Natural killer cell treated with Interleukin-12 subunit alpha and Interleukin-12 subunit beta and Interleukin-15 and Interleukin-18, amount 100 ng/mL, for 72 hours (primary cell): ENCODE measurements at regions not wholly inside any gene's neighbourhood (a gene's known extent, or its start where the extent isn't known, plus 50 kb on each side); places are given as distances from the start of the nearest gene placed in this dataset.
A peak's percentile ranks its signal among the peaks of the same experiment; 100 is the strongest.

Source experiments
- ATAC-seq, 2 donors: fragments of 150-1000 bp; cut with Tn5 transposase in 1 of 2; sonication (Bioruptor Pico), chemical (Tn5 transposase) in 1 of 2; 2 replicates each; pipeline ENCODE4 v1.10.0; 2021
- DNase-seq: peaks from one replicate; pipeline ENCODE4 v3.0.0; 2022; ENCODE audit warnings: low spot score
- H3K27ac Mint-ChIP-seq, 2 donors: 1 replicate in 1 of 2; 2 replicates in 1 of 2; pipeline ENCODE4 v1.8.0; 2022; ENCODE audit warnings: mixed read lengths in 2 of 2, mild to moderate bottlenecking in 1 of 2, moderate library complexity in 1 of 2
- H3K27me3 Mint-ChIP-seq, 2 donors: 1 replicate in 1 of 2; 2 replicates in 1 of 2; pipeline ENCODE4 v1.8.0; 2022; ENCODE audit warnings: mixed read lengths in 2 of 2
- H3K36me3 Mint-ChIP-seq: one replicate; pipeline ENCODE4 v1.8.0; 2022; ENCODE audit warnings: mixed read lengths
- H3K4me1 Mint-ChIP-seq, 2 donors: 1 replicate in 1 of 2; 2 replicates in 1 of 2; pipeline ENCODE4 v1.8.0; 2022; ENCODE audit warnings: low read depth in 2 of 2, mixed read lengths in 2 of 2, mild to moderate bottlenecking in 1 of 2
- H3K4me3 Mint-ChIP-seq: one replicate; pipeline ENCODE4 v1.8.0; 2022; ENCODE audit warnings: mixed read lengths
- H3K9me3 Mint-ChIP-seq: 2 replicates; pipeline ENCODE4 v1.8.0; 2022; ENCODE audit warnings: mixed read lengths

DNA sequence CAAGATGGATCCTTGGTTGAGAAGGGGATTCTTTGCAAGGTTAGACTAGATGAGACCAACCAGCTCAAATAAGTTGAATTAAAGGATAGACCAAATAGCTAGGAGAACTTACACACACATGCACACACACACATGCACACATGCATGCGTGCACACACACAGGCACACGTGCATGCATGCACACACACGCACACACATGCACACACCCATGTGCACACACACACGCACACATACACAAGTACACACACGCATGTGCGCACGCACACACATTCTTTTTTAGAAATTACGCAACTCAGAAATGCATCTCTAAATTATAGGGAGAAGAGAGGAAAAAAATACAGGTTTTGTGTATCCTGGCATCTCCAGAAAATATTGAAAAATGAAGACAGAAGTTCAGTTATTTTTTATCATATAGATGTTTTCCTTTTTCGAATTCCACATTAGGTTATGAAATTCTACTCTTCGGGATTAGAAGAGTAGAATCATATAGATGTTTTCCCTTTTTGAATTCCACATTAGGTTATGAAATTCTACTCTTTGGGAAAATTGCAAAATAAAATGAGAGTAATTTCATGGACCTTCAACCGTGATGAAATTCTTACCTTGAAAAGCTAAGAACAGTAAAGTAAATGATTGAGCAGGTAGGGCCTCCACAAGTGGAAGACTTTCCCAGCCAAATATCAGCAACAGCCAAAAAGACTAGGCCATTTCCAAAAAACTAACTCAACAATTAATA, 243.2 kb upstream of the USP25 start:
- Mint-ChIP-seq H3K27ac (no peak overlapping the region), H3K4me3 (no peak overlapping the region), H3K36me3 (no peaks in the 10 kb centered on the region), H3K9me3 (no peaks in the 10 kb centered on the region), H3K27me3 (no peaks in the 10 kb centered on the region), H3K4me1 (peaks cover 0 to 4% of the 10 kb centered on the region in 2 donors)
- DNase-seq (no peak), ATAC-seq (no peak)

DNA sequence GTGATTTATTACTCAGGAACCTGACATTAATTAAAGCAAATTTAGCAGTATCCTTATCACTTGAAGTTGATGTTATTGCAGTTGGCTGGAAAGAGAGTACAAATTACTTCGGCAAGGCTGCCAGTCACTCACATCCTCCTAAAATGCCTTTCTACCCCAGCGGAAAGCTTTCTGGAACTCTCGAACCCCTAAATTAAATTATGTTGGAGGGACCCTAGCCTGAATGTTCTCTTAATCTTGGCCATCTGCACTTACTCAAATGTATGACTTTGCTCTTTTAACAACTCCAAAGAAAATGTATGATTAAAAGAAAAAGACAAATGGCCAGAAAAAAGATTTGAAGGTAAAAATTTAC, 242.6 kb upstream of the USP25 start:
- no peaks in the 10 kb centered on the region for H3K27me3 Mint-ChIP-seq
- no peaks in the 10 kb centered on the region for H3K9me3 Mint-ChIP-seq
- no peak overlapping the region for H3K27ac Mint-ChIP-seq
- no peak overlapping the region for H3K4me3 Mint-ChIP-seq
- ATAC-seq = no peak
- H3K4me1 Mint-ChIP-seq = peaks cover 0 to 4% of the 10 kb centered on the region in 2 donors
- DNase-seq = no peak
- H3K36me3 Mint-ChIP-seq = no peaks in the 10 kb centered on the region

DNA sequence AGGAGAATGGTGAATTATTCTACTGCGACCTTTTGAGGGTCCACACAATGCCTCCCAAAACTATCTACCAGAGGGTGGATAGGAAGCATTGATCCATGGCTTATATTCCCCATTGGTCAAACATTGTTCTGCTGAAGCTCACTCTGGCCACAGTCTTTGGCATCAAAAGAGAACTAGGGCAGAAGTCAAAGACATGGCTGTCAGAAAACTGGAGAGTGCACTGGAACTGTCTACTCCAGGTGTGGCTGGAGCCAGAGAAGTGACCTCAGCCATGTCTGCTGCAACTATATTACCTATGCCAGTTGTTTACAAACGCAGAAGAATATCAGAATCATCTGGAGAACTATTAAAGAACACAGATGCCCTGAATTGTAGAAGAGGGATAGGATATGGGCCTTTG, 238.7 kb upstream of the USP25 start:
- no peaks in the 10 kb centered on the region for H3K9me3 Mint-ChIP-seq
- H3K4me3 Mint-ChIP-seq = no peak overlapping the region
- no peaks in the 10 kb centered on the region for H3K36me3 Mint-ChIP-seq
- no peak overlapping the region for H3K27ac Mint-ChIP-seq
- DNase-seq (no peak), ATAC-seq (no peak)
- H3K27me3 Mint-ChIP-seq = peaks cover 0 to 2% of the 10 kb centered on the region in 2 donors
- no peaks in the 10 kb centered on the region for H3K4me1 Mint-ChIP-seq

DNA sequence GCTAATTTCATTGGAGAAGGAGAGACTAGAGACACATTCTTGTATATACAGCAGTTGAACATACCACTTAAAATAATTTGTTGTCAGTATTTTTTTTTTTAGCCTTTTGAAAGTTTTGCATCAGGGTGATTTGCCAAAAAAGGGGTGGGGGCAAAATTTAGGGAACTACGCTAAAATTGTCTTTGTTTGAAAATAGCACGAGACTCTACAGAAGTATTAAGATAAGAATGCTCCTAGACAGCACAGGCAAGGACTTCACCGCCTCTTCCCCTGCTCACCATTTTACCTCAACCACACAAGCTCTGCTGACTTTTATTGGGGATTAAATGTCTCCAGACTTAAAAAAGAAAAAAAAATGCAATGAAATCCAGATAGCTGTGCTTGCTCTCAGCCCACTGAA, 236.1 kb upstream of the USP25 start:
- DNase-seq (no peak), ATAC-seq (no peak)
- Mint-ChIP-seq H3K27ac (no peak overlapping the region), H3K4me1 (no peaks in the 10 kb centered on the region), H3K4me3 (no peak overlapping the region), H3K36me3 (no peaks in the 10 kb centered on the region), H3K27me3 (peaks cover 0 to 2% of the 10 kb centered on the region in 2 donors), H3K9me3 (no peaks in the 10 kb centered on the region)

DNA sequence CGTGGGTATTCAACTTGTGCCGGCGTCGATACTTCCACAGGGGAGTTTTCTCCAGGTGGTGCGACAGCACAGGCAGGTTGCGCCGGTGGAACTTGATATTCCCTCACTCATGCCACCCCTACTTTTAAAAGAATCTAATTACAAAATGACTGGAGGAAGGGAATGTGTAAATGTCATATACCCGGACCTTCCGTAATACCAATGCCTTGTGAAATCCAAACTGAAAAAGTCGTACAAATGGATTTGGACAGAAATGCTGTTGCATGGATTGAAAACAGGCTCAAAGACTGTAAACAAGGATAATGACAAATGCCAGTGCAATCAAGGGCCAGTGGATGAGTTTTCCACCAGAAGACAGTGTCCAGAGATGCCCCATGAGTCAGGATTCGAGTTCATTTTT, 235.3 kb upstream of the USP25 start:
- Mint-ChIP-seq H3K9me3 (no peaks in the 10 kb centered on the region), H3K36me3 (no peaks in the 10 kb centered on the region), H3K4me1 (no peaks in the 10 kb centered on the region), H3K27me3 (peaks cover 0 to 2% of the 10 kb centered on the region in 2 donors), H3K4me3 (no peak overlapping the region), H3K27ac (no peak overlapping the region)
- ATAC-seq (no peak), DNase-seq (no peak)

DNA sequence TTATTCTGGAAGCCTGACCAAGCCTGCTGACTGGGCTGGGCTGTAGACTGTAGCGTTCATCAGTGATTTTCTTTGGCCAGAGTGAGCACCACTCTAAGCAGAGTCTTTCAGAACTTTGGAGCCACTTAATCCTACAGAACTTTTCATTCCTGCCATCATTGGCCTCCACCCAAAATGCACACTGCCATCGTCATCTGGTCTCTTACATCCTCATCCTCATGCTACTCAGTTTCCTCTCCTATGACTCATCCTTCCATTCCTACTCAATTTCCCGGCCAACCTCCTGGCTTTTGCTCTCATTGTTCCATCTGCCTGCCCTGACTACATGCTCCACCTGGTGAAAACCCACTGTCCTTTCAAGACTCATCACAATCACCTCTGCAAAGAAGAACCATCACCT, 233.8 kb upstream of the USP25 start:
- no peak for DNase-seq
- ATAC-seq = no peak
- H3K27me3 Mint-ChIP-seq = peaks cover 0 to 2% of the 10 kb centered on the region in 2 donors
- H3K27ac Mint-ChIP-seq = no peak overlapping the region
- no peaks in the 10 kb centered on the region for H3K4me1 Mint-ChIP-seq
- H3K9me3 Mint-ChIP-seq = no peaks in the 10 kb centered on the region
- no peaks in the 10 kb centered on the region for H3K36me3 Mint-ChIP-seq
- H3K4me3 Mint-ChIP-seq = no peak overlapping the region

DNA sequence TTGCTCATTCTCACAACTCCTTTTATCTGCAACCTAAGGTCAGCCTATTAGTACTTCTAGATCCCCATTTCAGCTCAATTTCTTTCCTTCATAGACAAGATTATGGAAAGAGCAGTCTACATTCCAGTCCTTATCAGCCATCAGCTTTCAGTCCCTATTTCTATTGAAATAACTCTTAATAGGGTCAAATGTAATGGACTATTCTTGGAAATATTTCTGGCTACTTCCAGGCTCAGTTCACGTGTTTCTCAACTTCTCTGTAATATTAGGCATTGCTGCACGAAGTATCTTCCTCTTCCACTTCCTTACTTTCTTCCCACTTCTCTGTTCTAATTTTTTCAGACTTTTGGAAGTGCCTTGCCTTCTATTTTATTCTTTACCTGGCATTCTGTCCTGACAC, 232.9 kb upstream of the USP25 start:
- ATAC-seq (no peak), DNase-seq (no peak)
- no peaks in the 10 kb centered on the region for H3K4me1 Mint-ChIP-seq
- H3K9me3 Mint-ChIP-seq = no peaks in the 10 kb centered on the region
- H3K36me3 Mint-ChIP-seq = no peaks in the 10 kb centered on the region
- H3K4me3 Mint-ChIP-seq = no peak overlapping the region
- no peak overlapping the region for H3K27ac Mint-ChIP-seq
- peaks cover 0 to 2% of the 10 kb centered on the region in 2 donors for H3K27me3 Mint-ChIP-seq

DNA sequence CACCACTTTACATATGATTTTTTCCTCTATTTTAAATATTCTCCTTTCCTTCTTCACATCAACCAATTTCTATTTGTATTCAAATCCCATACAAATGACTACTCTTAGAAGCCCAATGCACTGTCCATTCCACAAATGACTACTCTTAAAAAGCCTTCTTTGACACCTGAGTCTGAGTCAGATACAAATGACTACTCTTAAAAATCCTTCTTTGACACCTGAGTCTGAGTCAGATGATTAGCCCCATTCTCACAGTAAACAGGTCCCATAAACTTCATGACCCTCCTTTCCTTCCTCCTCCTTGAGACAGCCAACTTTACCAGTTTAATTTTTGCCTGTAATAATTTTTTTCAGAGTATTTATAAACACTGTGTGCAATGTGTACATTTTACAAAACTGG, 231.3 kb upstream of the USP25 start:
- Mint-ChIP-seq H3K27me3 (peaks cover 0 to 2% of the 10 kb centered on the region in 2 donors), H3K4me1 (no peaks in the 10 kb centered on the region), H3K9me3 (no peaks in the 10 kb centered on the region), H3K4me3 (no peak overlapping the region), H3K27ac (no peak overlapping the region), H3K36me3 (no peaks in the 10 kb centered on the region)
- DNase-seq = no peak
- ATAC-seq = no peak

DNA sequence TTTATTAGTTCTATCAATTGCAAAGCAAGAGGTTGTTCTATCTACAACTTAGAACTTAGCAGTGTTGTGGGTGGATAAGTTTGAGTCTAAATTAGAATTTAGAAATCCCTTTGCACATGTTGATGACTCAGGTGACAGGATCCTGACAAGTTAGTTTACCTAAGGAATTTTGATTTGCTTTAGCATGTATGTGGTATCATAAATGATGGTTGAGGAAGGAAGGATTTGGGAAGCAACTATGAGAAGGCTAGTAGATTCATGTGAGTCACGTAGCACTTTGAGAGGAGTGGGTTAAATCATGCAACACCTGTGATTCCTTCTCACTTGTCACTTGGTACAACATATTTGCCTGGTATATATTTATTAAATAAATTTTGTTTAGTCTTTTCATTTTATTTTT, 223.7 kb upstream of the USP25 start:
- no peaks in the 10 kb centered on the region for H3K4me1 Mint-ChIP-seq
- ATAC-seq (no peak), DNase-seq (no peak)
- H3K36me3 Mint-ChIP-seq = no peaks in the 10 kb centered on the region
- no peak overlapping the region for H3K4me3 Mint-ChIP-seq
- H3K9me3 Mint-ChIP-seq = no peaks in the 10 kb centered on the region
- H3K27me3 Mint-ChIP-seq = no peaks in the 10 kb centered on the region
- no peak overlapping the region for H3K27ac Mint-ChIP-seq

DNA sequence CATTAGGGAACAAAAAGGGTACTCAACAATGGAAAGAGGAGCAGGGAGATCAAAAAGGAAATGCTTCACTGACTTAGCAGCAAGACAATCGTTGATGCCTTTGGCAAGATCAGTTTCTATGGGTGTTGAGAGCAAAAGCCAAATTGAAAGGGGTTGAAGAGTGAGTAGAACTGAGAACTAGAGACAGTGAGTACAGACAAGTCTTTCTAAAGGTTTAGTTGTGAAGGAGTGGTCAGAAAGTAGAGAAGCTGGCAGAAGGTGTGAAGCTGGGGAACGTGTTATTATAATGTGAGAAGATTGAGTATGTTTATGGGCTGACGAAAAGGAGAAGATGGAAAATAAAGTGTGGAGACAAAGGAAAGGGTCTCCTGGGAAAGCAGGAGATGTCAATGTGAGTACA, 221.2 kb upstream of the USP25 start:
- H3K27me3 Mint-ChIP-seq = no peaks in the 10 kb centered on the region
- no peak overlapping the region for H3K4me3 Mint-ChIP-seq
- H3K27ac Mint-ChIP-seq = no peak overlapping the region
- H3K36me3 Mint-ChIP-seq = no peaks in the 10 kb centered on the region
- H3K9me3 Mint-ChIP-seq = no peaks in the 10 kb centered on the region
- peaks cover 0 to under 1% of the 10 kb centered on the region in 2 donors for H3K4me1 Mint-ChIP-seq
- peak; percentile 84 to 87 for ATAC-seq
- no peak for DNase-seq

DNA sequence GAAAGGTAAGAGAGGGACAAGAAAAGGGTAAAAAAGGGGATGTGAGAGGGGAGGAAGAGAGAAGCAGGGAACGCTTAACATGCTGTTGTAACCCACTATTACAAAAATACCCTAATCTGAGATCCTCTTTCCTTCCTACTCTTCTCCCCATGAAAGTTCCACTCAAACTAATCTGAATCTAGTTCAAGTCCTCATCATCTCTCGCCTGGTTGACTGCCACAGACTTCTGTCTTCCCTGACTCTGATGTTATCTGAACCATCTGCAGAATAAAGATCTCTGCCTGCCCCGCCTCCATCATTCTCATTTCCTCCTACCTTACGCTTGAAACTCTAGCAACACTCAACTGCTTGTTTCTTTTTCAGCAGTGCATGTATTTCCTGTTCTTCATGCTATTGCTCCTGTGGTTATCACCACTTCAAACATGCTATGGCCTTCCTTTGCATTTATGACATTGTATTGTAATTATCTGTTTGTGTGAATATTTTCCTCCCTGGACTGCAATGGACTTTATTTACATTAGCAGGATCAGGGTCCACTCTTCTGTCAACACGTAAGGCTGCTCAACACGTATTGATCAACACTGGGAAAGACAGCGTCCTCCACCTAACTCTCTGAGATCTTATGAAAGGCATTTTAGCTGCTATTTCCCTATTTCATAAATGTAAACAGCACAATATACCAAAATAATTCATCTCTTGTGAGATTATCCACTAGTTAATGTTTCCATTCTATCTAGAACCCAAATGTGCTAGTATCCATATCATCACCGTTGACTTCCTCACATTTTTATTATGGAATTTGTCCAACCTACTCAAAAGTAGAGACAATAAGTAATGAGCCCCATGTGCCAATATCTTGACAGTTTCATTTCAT, 215.5 kb upstream of the USP25 start:
- H3K27me3 Mint-ChIP-seq = no peaks in the 10 kb centered on the region
- H3K4me1 Mint-ChIP-seq = peaks cover 8 to 14% of the 10 kb centered on the region in 2 donors
- H3K4me3 Mint-ChIP-seq = peak overlapping the region; percentile 73
- peaks cover 4% of the 10 kb centered on the region for H3K9me3 Mint-ChIP-seq
- peaks cover 5% of the 10 kb centered on the region for H3K36me3 Mint-ChIP-seq
- H3K27ac Mint-ChIP-seq = peak overlapping the region; percentile 68 to 71
- ATAC-seq = peak; percentile 84 to 86
- no peak for DNase-seq

DNA sequence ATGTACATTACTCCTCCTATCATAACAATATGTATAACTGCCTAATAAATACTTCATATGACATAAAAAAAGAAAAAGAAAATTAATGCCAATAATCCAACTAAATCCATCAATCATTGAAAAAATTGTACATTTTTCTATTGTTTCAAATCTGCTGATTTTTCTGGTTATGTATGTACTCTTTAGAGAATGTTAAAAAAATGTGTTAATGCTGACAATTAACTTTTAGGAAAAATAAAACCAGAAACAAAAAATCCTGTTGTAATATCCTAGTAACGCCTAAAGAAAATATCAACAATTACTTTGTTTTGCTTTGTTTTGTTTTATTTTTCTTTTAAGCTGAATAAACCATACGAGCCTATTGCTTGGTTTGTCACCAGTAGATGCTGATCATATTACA, 213.9 kb upstream of the USP25 start:
- H3K9me3 Mint-ChIP-seq = peaks cover 4% of the 10 kb centered on the region
- no peaks in the 10 kb centered on the region for H3K27me3 Mint-ChIP-seq
- DNase-seq (no peak), ATAC-seq (no peak)
- H3K4me1 Mint-ChIP-seq = peaks cover 14 to 20% of the 10 kb centered on the region in 2 donors
- H3K36me3 Mint-ChIP-seq = peaks cover 5% of the 10 kb centered on the region
- no peak overlapping the region for H3K4me3 Mint-ChIP-seq
- H3K27ac Mint-ChIP-seq = no peak overlapping the region

DNA sequence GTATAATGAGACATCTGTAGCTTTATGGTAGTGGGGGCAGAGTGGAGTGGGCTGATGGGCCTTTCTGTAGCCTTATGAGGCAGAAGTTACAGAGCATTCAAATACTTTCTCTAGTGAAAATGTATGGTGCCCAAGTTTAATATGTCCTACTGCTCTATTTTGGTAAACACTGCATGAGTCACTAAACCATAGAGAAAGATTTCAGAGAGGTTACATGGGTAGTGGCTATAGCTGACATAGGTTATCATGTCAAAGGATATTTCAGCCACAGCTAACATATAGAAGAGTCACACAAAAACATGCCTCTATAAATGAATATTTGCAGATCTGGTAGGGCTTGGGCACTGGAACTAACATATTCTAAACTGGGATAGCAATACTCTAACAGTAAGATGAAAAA, 212.4 kb upstream of the USP25 start:
- no peak for ATAC-seq
- DNase-seq = no peak
- Mint-ChIP-seq H3K27ac (no peak overlapping the region), H3K4me3 (no peak overlapping the region), H3K4me1 (peaks cover 15 to 22% of the 10 kb centered on the region in 2 donors), H3K9me3 (peaks cover 4% of the 10 kb centered on the region), H3K27me3 (no peaks in the 10 kb centered on the region), H3K36me3 (peaks cover 5% of the 10 kb centered on the region)

DNA sequence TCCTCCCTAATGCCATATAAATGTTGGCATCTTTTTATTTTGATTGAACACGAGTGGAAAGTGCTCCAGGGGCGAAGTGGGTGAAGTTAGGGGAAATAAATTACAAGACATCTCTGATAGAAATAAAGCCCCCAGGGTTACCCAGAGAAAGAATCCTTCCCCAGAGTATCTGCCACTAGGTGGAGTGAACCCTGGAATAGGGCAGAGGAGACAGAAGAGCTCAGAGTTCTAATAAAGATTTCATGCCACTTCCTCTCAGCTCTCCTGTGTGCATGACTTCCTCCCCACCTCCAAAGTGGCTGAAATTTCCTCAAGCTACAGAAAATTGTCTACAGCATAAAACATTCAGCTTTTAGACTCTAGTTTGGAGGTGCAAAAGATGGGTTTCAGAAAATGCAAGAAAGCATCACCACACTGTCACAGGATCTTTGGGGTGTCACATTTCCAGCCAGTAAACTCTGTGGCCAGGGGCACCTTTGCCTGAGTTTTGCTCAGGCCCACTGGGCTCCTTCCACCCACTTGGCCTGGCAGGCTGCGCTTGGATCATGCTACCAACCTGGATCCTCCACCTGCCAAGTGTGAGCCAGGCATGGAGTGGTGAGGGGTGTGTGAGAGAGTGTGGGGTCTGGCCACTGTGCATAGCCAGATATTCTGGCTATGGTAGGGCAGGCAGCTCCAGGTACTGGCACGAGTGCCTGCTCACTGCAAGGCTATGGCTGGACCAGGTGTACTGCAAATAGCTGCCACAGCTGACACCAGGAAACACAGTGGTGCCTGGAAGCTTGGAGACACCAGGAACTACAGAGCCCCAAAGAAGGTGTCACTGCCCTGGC, 208.8 kb upstream of the USP25 start:
- Mint-ChIP-seq H3K9me3 (peaks cover 4% of the 10 kb centered on the region), H3K27me3 (no peaks in the 10 kb centered on the region), H3K4me3 (no peak overlapping the region), H3K4me1 (peaks cover 7% of the 10 kb centered on the region in 2 donors), H3K27ac (peak overlapping the region in 1 of 2 donors; percentile 30), H3K36me3 (peaks cover 5% of the 10 kb centered on the region)
- DNase-seq (no peak), ATAC-seq (no peak)
